GM13977 (cell line): ENCODE measurements at regions not wholly inside any gene's neighbourhood (a gene's known extent, or its start where the extent isn't known, plus 50 kb on each side); places are given as distances from the start of the nearest gene placed in this dataset.

Experiments used
- DNase-seq: peaks from one replicate; pipeline ENCODE4 v3.0.0; 2012; ENCODE audit warnings: low spot score
- in situ Hi-C: fragments of 300-500 bp; cut with MboI; formaldehyde crosslinking; loops from one replicate; pipeline ENCODE4 v1.12.0; 2022; ENCODE audit warnings: low sequenced_read_pairs, low pct_unique_long_range_greater_than_20kb, mixed read lengths, inconsistent platforms; ENCODE audit not compliant: unreplicated experiment
- TF ChIP-seq, protein P1 (sequence below): IDR thresholded peaks from 2 replicates; pipeline ENCODE4 v1.5.1; 2012; ENCODE audit warnings: mild to moderate bottlenecking, control low read depth; ENCODE audit not compliant: insufficient read depth; ENCODE audit errors: extremely low read depth, missing control alignments

- in situ Hi-C loops = no loop called here
- TF ChIP-seq, protein P1, sequence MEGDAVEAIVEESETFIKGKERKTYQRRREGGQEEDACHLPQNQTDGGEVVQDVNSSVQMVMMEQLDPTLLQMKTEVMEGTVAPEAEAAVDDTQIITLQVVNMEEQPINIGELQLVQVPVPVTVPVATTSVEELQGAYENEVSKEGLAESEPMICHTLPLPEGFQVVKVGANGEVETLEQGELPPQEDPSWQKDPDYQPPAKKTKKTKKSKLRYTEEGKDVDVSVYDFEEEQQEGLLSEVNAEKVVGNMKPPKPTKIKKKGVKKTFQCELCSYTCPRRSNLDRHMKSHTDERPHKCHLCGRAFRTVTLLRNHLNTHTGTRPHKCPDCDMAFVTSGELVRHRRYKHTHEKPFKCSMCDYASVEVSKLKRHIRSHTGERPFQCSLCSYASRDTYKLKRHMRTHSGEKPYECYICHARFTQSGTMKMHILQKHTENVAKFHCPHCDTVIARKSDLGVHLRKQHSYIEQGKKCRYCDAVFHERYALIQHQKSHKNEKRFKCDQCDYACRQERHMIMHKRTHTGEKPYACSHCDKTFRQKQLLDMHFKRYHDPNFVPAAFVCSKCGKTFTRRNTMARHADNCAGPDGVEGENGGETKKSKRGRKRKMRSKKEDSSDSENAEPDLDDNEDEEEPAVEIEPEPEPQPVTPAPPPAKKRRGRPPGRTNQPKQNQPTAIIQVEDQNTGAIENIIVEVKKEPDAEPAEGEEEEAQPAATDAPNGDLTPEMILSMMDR = no peak
- no peak for DNase-seq
Observed at GRCh38 chr16:64513871-64514270, 608.0 kb downstream of the CDH11 start.

DNA sequence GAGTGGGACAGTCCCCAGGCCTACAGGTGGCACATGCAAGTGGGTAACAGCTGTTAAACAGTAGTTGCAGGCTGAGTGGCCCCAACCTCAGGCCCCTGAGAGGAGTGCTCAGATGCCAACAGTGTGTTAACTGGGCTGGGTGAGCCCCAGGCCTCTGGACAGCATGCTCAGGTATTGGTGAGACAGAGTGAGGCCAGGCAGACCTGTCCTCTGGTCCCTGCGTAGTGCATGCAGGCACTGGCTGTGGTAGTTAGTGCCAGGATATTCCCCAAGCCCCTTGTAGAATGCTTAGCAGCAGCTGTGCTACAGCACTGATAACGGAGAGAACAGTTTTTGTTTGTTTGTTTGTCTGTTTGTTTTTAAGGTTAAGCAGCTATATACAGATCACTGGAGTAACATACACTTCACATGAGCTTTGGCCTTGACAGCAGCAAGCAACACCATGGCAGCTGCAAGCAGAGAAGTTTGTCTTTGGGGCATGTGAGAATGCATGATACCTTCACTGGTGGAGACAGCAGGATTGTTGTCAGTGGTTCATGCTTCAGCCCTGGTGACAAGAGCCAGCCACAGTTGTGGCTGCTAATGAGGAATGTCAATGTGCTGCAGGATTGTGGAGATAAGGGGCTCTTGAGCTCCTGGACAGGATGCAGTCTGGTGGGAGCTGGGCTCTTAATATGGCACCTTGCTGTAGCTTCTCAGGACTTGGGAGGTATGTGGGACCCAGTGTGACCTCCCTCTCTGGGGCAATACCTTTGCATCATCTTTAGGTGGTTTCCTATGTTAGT is 614.4 kb downstream of the CDH11 start:
- TF ChIP-seq, protein P1 = no peak
- no peak for DNase-seq
- in situ Hi-C loops = no loop called here

GRCh38 chr16:64499211-64499610 is 622.7 kb downstream of the CDH11 start:
- TF ChIP-seq, protein P1 = no peak
- no peak for DNase-seq
- in situ Hi-C loops = no loop called here

DNA sequence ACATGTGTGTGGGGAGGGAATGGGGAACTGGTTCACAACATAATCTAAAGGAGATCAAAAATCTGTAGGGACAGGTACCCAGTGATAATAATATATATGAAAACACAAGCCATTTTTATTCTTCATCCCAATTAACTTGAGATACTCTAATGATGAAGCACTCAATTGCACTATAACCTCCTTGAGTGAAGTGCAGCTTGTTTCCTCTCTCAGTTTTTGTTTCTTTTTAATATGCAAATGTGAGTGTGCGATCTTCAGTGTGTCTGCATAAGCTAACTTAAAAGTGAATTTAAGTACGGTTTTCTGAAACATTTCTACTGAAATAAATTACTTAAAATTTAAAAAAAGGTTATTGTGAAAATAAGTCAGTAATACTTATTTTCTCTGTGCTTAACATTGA is 623.5 kb downstream of the CDH11 start:
- TF ChIP-seq, protein P1 = no peak
- in situ Hi-C loops = no loop called here
- no peak for DNase-seq

GRCh38 chr16:64493709-64494108 is 628.2 kb downstream of the CDH11 start:
- TF ChIP-seq, protein P1 = no peak
- in situ Hi-C loops = no loop called here
- no peak for DNase-seq

- in situ Hi-C loops = no loop called here
- TF ChIP-seq, protein P1 = no peak
- no peak for DNase-seq
Observed at GRCh38 chr16:64489449-64489848, 632.4 kb downstream of the CDH11 start.
